GM23338 (cell line): ENCODE measurements at regions not wholly inside any gene's neighbourhood (a gene's known extent, or its start where the extent isn't known, plus 50 kb on each side); places are given as distances from the start of the nearest gene placed in this dataset.

Experiments used
- ATAC-seq: fragments of 200-7000 bp; cut with Tn5 transposase; 3 replicates; pipeline ENCODE4 v1.9.1; 2020
- DNase-seq: peaks from one replicate; pipeline ENCODE4 v3.0.0-alpha.2; 2015; ENCODE audit warnings: low spot score
- H2AFZ ChIP-seq: fragments of 200-600 bp; sonication (generic); 2 replicates; pipeline ENCODE4 v1.8.0; 2016; ENCODE audit warnings: antibody characterized with exemption, mild to moderate bottlenecking, moderate library complexity
- H3F3A ChIP-seq: fragments of 200-600 bp; sonication (generic); replicated peaks from 2 replicates; pipeline ENCODE4 v1.8.0; 2017; ENCODE audit warnings: antibody characterized with exemption, mixed run types, low read depth
- H3K27ac ChIP-seq: fragments of 200-600 bp; sonication (generic); 2 replicates; pipeline ENCODE4 v1.6.1; 2016; ENCODE audit warnings: low read depth
- H3K27me3 ChIP-seq: fragments of 200-600 bp; sonication (generic); 2 replicates; pipeline ENCODE4 v1.8.0; 2016; ENCODE audit warnings: mild to moderate bottlenecking, mixed run types, moderate library complexity; ENCODE audit not compliant: insufficient read depth
- H3K36me3 ChIP-seq: fragments of 200-600 bp; sonication (generic); 2 replicates; pipeline ENCODE4 v1.8.0; 2016; ENCODE audit warnings: mild to moderate bottlenecking; ENCODE audit not compliant: insufficient read depth
- H3K4me1 ChIP-seq: fragments of 200-600 bp; sonication (generic); 2 replicates; pipeline ENCODE4 v1.8.0; 2016; ENCODE audit warnings: mild to moderate bottlenecking, moderate library complexity; ENCODE audit not compliant: insufficient read depth
- H3K4me2 ChIP-seq: fragments of 200-600 bp; sonication (generic); 2 replicates; pipeline ENCODE4 v1.7.1; 2017; ENCODE audit warnings: mixed run types
- H3K4me3 ChIP-seq: fragments of 200-600 bp; sonication (generic); 2 replicates; pipeline ENCODE4 v1.6.1; 2016; ENCODE audit warnings: mixed run types
- H3K79me2 ChIP-seq: fragments of 200-600 bp; sonication (generic); replicated peaks from 2 replicates; pipeline ENCODE4 v1.8.0; 2017; ENCODE audit warnings: mild to moderate bottlenecking; ENCODE audit not compliant: insufficient read depth
- H3K9me2 ChIP-seq: fragments of 200-600 bp; sonication (generic); 2 replicates; pipeline ENCODE4 v1.8.0; 2017; ENCODE audit not compliant: insufficient read depth
- H4K20me1 ChIP-seq: fragments of 200-600 bp; sonication (generic); replicated peaks from 2 replicates; pipeline ENCODE4 v1.8.0; 2017; ENCODE audit warnings: mild to moderate bottlenecking; ENCODE audit not compliant: insufficient read depth
- H3K27ac Mint-ChIP-seq: 2 replicates; pipeline ENCODE4 v1.8.0; 2020; ENCODE audit warnings: inconsistent platforms, mild to moderate bottlenecking, moderate library complexity, mixed read lengths
- H3K27me3 Mint-ChIP-seq: 3 replicates; pipeline ENCODE4 v1.8.0; 2022; ENCODE audit warnings: low read depth, mild to moderate bottlenecking, moderate library complexity, mixed read lengths, inconsistent platforms; ENCODE audit not compliant: insufficient read depth, poor library complexity
- H3K36me3 Mint-ChIP-seq: 3 replicates; pipeline ENCODE4 v1.8.0; 2021; ENCODE audit warnings: low read depth, mild to moderate bottlenecking, inconsistent platforms, moderate library complexity, mixed read lengths
- H3K4me1 Mint-ChIP-seq: 3 replicates; pipeline ENCODE4 v1.8.0; 2020; ENCODE audit warnings: mild to moderate bottlenecking, inconsistent platforms, mixed read lengths
- H3K4me3 Mint-ChIP-seq: 3 replicates; pipeline ENCODE4 v1.8.0; 2021; ENCODE audit warnings: moderate library complexity, mild to moderate bottlenecking, inconsistent platforms, mixed read lengths
- H3K9me3 Mint-ChIP-seq: 3 replicates; pipeline ENCODE4 v1.8.0; 2020; ENCODE audit warnings: moderate library complexity, mild to moderate bottlenecking, inconsistent platforms, mixed read lengths
- CREB1 ChIP-seq: fragments of 250-450 bp; sonication (Bioruptor Pico); IDR thresholded peaks from 2 replicates; pipeline ENCODE4 v1.5.0; 2020; ENCODE audit warnings: low read depth, mild to moderate bottlenecking, moderate library complexity
- EZH2 ChIP-seq: fragments of 200-600 bp; sonication (generic); IDR thresholded peaks from one replicate; pipeline ENCODE4 v1.8.0; 2017; ENCODE audit warnings: antibody characterized with exemption, mild to moderate bottlenecking, low read depth; ENCODE audit not compliant: unreplicated experiment
- NANOG ChIP-seq: IDR thresholded peaks from 2 replicates; pipeline ENCODE4 v1.6.1; 2016; ENCODE audit warnings: antibody characterized with exemption, borderline replicate concordance
- POLR2AphosphoS5 ChIP-seq: IDR thresholded peaks from 2 replicates; pipeline ENCODE4 v1.6.1; 2016; ENCODE audit warnings: antibody characterized with exemption, low read depth
- STAT1 ChIP-seq: IDR thresholded peaks from one replicate; pipeline ENCODE4 v1.6.1; 2016; ENCODE audit warnings: antibody characterized with exemption; ENCODE audit not compliant: unreplicated experiment
- TF ChIP-seq, protein P1 (sequence below), 2 experiments: fragments of 200-600 bp in 1 of 2; sonication (generic) in 1 of 2; conservative IDR thresholded peaks; 2 replicates each; pipeline versions ENCODE4 v1.5.1 to v1.6.1; 2016 to 2017; ENCODE audit warnings: antibody characterized with exemption in 2 of 2, low read depth in 2 of 2, mild to moderate bottlenecking in 2 of 2, moderate library complexity in 1 of 2
- TF ChIP-seq, protein P2 (sequence below): fragments of 250-450 bp; sonication (Bioruptor Pico); IDR thresholded peaks from 2 replicates; pipeline ENCODE4 v1.5.0; 2020; ENCODE audit warnings: mild to moderate bottlenecking, moderate library complexity

DNA sequence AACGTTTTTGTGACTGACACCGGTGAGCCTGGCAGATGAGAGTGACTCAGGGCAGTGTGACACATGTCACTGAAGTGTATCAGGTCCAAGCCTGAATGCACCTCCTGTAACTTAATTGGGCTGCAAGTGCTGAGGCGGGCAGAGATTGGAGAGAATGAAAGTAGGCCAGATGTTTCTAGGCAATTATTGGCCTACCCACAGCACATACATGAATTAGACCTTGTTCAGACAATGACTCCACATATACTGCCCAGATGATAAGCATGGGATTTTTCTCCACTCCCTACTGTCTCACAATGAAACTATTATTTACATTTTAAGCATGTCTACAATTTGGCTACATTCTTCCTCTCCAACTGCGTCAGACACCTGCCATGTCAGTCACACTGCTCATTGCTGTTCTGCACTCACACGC, 187.3 kb upstream of the ZNF385D start:
- no peak for ATAC-seq
- H3K27ac ChIP-seq, result no peak overlapping the region
- H3K27me3 ChIP-seq, result no peaks in the 10 kb centered on the region
- no peak overlapping the region for H3K4me3 ChIP-seq
- Mint-ChIP-seq H3K27me3 (no peaks in the 10 kb centered on the region), H3K27ac (peak overlapping the region; percentile 36; the same call in 1 of the 2 replicates), H3K9me3 (no peaks in the 10 kb centered on the region), H3K4me3 (no peak overlapping the region), H3K36me3 (no peaks in the 10 kb centered on the region), H3K4me1 (peaks cover 4% of the 10 kb centered on the region; the same call in 2 of the 3 replicates)
- H3K4me2 ChIP-seq, result no peak overlapping the region
- H3K9me2 ChIP-seq, result no peaks in the 10 kb centered on the region
- H2AFZ ChIP-seq, result no peak overlapping the region
- H3K79me2 ChIP-seq, result no peaks in the 10 kb centered on the region
- no peaks in the 10 kb centered on the region for H4K20me1 ChIP-seq
- H3K4me1 ChIP-seq, result no peaks in the 10 kb centered on the region
- TF ChIP-seq, protein P1, sequence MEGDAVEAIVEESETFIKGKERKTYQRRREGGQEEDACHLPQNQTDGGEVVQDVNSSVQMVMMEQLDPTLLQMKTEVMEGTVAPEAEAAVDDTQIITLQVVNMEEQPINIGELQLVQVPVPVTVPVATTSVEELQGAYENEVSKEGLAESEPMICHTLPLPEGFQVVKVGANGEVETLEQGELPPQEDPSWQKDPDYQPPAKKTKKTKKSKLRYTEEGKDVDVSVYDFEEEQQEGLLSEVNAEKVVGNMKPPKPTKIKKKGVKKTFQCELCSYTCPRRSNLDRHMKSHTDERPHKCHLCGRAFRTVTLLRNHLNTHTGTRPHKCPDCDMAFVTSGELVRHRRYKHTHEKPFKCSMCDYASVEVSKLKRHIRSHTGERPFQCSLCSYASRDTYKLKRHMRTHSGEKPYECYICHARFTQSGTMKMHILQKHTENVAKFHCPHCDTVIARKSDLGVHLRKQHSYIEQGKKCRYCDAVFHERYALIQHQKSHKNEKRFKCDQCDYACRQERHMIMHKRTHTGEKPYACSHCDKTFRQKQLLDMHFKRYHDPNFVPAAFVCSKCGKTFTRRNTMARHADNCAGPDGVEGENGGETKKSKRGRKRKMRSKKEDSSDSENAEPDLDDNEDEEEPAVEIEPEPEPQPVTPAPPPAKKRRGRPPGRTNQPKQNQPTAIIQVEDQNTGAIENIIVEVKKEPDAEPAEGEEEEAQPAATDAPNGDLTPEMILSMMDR (conservative IDR thresholded peaks at IDR 0.05; ENCODE audit: low read depth in 2 of 2), result no peak
- TF ChIP-seq, protein P2, sequence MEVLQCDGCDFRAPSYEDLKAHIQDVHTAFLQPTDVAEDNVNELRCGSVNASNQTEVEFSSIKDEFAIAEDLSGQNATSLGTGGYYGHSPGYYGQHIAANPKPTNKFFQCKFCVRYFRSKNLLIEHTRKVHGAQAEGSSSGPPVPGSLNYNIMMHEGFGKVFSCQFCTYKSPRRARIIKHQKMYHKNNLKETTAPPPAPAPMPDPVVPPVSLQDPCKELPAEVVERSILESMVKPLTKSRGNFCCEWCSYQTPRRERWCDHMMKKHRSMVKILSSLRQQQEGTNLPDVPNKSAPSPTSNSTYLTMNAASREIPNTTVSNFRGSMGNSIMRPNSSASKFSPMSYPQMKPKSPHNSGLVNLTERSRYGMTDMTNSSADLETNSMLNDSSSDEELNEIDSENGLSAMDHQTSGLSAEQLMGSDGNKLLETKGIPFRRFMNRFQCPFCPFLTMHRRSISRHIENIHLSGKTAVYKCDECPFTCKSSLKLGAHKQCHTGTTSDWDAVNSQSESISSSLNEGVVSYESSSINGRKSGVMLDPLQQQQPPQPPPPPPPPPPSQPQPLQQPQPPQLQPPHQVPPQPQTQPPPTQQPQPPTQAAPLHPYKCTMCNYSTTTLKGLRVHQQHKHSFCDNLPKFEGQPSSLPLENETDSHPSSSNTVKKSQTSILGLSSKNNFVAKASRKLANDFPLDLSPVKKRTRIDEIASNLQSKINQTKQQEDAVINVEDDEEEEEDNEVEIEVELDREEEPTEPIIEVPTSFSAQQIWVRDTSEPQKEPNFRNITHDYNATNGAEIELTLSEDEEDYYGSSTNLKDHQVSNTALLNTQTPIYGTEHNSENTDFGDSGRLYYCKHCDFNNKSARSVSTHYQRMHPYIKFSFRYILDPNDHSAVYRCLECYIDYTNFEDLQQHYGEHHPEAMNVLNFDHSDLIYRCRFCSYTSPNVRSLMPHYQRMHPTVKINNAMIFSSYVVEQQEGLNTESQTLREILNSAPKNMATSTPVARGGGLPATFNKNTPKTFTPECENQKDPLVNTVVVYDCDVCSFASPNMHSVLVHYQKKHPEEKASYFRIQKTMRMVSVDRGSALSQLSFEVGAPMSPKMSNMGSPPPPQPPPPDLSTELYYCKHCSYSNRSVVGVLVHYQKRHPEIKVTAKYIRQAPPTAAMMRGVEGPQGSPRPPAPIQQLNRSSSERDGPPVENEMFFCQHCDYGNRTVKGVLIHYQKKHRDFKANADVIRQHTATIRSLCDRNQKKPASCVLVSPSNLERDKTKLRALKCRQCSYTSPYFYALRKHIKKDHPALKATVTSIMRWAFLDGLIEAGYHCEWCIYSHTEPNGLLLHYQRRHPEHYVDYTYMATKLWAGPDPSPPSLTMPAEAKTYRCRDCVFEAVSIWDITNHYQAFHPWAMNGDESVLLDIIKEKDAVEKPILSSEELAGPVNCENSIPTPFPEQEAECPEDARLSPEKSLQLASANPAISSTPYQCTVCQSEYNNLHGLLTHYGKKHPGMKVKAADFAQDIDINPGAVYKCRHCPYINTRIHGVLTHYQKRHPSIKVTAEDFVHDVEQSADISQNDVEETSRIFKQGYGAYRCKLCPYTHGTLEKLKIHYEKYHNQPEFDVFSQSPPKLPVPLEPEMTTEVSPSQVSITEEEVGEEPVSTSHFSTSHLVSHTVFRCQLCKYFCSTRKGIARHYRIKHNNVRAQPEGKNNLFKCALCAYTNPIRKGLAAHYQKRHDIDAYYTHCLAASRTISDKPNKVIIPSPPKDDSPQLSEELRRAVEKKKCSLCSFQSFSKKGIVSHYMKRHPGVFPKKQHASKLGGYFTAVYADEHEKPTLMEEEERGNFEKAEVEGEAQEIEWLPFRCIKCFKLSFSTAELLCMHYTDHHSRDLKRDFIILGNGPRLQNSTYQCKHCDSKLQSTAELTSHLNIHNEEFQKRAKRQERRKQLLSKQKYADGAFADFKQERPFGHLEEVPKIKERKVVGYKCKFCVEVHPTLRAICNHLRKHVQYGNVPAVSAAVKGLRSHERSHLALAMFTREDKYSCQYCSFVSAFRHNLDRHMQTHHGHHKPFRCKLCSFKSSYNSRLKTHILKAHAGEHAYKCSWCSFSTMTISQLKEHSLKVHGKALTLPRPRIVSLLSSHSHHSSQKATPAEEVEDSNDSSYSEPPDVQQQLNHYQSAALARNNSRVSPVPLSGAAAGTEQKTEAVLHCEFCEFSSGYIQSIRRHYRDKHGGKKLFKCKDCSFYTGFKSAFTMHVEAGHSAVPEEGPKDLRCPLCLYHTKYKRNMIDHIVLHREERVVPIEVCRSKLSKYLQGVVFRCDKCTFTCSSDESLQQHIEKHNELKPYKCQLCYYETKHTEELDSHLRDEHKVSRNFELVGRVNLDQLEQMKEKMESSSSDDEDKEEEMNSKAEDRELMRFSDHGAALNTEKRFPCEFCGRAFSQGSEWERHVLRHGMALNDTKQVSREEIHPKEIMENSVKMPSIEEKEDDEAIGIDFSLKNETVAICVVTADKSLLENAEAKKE (CRISPR knock-in tag), result no peak
- TF ChIP-seq STAT1 (no peak), NANOG (no peak), POLR2AphosphoS5 (no peak), CREB1 (CRISPR knock-in tag) (no peak), EZH2 (no peak)
- H3K36me3 ChIP-seq, result no peaks in the 10 kb centered on the region
- no peak for DNase-seq
- no peaks in the 10 kb centered on the region for H3F3A ChIP-seq
